NT2/D1 (cell line): ENCODE measurements at regions not wholly inside any gene's neighbourhood (a gene's known extent, or its start where the extent isn't known, plus 50 kb on each side); places are given as distances from the start of the nearest gene placed in this dataset.

Experiments
- SUZ12 ChIP-seq: IDR thresholded peaks from 2 replicates; pipeline ENCODE4 v1.6.1; 2011; ENCODE audit not compliant: insufficient read length, insufficient read depth; ENCODE audit errors: extremely low read depth
- YY1 ChIP-seq: IDR thresholded peaks from 2 replicates; pipeline ENCODE4 v1.6.1; 2011; ENCODE audit not compliant: insufficient read length, insufficient read depth
- ZNF274 ChIP-seq: IDR thresholded peaks from 2 replicates; pipeline ENCODE4 v1.6.1; 2011; ENCODE audit warnings: mild to moderate bottlenecking, low read depth, low read length

DNA sequence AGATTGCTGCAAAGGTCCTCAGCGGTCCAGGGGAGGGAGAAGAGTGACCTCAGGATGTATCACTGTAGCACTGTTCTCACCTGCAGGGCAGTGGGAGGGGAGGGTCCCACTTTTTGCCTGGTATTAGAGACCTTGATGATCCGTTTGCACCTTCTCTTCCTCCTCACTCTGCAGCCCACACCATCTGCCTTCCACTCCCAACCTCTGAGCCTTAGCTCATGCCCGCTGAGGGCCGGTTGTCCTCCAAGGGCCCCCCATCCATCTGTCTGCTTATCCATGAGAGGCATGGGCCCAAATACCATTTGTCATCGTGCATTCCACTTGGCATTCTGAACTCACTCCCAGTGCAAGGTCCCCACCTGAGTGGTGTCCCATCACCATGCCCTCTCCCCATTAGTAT, 64.6 kb upstream of the PCBD1 start:
- TF ChIP-seq ZNF274 (no peak), YY1 (no peak), SUZ12 (no peak)
